Activated T-helper 2 cell treated with anti-CD3 and anti-CD28 coated beads, Interferon-gamma antibody, Interleukin-2, Interleukin-4, amounts not matched to agents 10 μg/mL and 5 μg/mL and 100 μg/mL, durations not matched to agents 14 hours and 24 hours and 36 hours (primary cell): ENCODE measurements at regions not wholly inside any gene's neighbourhood (a gene's known extent, or its start where the extent isn't known, plus 50 kb on each side); places are given as distances from the start of the nearest gene placed in this dataset.

ENCODE experiments used
- DNase-seq: peaks from one replicate; pipeline ENCODE4 v3.0.0; 2021; ENCODE audit warnings: low spot score
- H3K27ac Mint-ChIP-seq: one replicate; pipeline ENCODE4 v1.8.0; 2021; ENCODE audit warnings: mixed read lengths
- H3K27me3 Mint-ChIP-seq: one replicate; pipeline ENCODE4 v1.8.0; 2021; ENCODE audit warnings: low read depth, mixed read lengths
- H3K36me3 Mint-ChIP-seq: one replicate; pipeline ENCODE4 v1.8.0; 2021; ENCODE audit warnings: low read depth, mixed read lengths
- H3K4me1 Mint-ChIP-seq: one replicate; pipeline ENCODE4 v1.8.0; 2021; ENCODE audit warnings: low read depth, mixed read lengths
- H3K4me3 Mint-ChIP-seq: one replicate; pipeline ENCODE4 v1.8.0; 2021; ENCODE audit warnings: low read depth, mild to moderate bottlenecking, moderate library complexity, mixed read lengths
- H3K9me3 Mint-ChIP-seq: one replicate; pipeline ENCODE4 v1.8.0; 2021; ENCODE audit warnings: mixed read lengths
- intact Hi-C: fragments of 100-400 bp; cut with micrococcal nuclease; formaldehyde crosslinking; loops from one replicate; pipeline ENCODE4 v1.15.1; 2023

GRCh38 chr13:30027569-30028455, 177.4 kb upstream of the UBL3 start:
- Mint-ChIP-seq H3K9me3 (no peaks in the 10 kb centered on the region), H3K27me3 (peaks cover 8% of the 10 kb centered on the region), H3K4me3 (no peak overlapping the region), H3K27ac (no peak overlapping the region), H3K36me3 (no peaks in the 10 kb centered on the region), H3K4me1 (no peaks in the 10 kb centered on the region)
- no peak for DNase-seq
- intact Hi-C loops: no loop called here

- DNase-seq: no peak
- Mint-ChIP-seq H3K9me3 (no peaks in the 10 kb centered on the region), H3K4me1 (no peaks in the 10 kb centered on the region), H3K36me3 (no peaks in the 10 kb centered on the region), H3K4me3 (no peak overlapping the region), H3K27ac (no peak overlapping the region), H3K27me3 (peaks cover 9% of the 10 kb centered on the region)
- intact Hi-C loops: no loop called here
Observed at GRCh38 chr13:30026909-30027308, 176.5 kb upstream of the UBL3 start.

- H3K27ac Mint-ChIP-seq: no peak overlapping the region
Observed at GRCh38 chr13:30026093-30026492, 175.7 kb upstream of the UBL3 start.

GRCh38 chr13:30025351-30025750, 174.9 kb upstream of the UBL3 start:
- Mint-ChIP-seq H3K9me3 (no peaks in the 10 kb centered on the region), H3K36me3 (no peaks in the 10 kb centered on the region), H3K27ac (no peak overlapping the region), H3K27me3 (peaks cover 11% of the 10 kb centered on the region), H3K4me3 (no peak overlapping the region), H3K4me1 (no peaks in the 10 kb centered on the region)
- no peak for DNase-seq
- intact Hi-C loops: no loop called here

More at GRCh38 chr13:30026093-30026492, 175.7 kb upstream of the UBL3 start:
- intact Hi-C loops: no loop called here
- Mint-ChIP-seq H3K4me3 (no peak overlapping the region), H3K27me3 (peaks cover 9% of the 10 kb centered on the region), H3K4me1 (no peaks in the 10 kb centered on the region), H3K36me3 (no peaks in the 10 kb centered on the region), H3K9me3 (no peaks in the 10 kb centered on the region)
- DNase-seq: no peak

- intact Hi-C loops: no loop called here
- H3K27ac Mint-ChIP-seq: no peak overlapping the region
- H3K4me3 Mint-ChIP-seq: no peak overlapping the region
- no peak for DNase-seq
- peaks cover 14% of the 10 kb centered on the region for H3K27me3 Mint-ChIP-seq
- no peaks in the 10 kb centered on the region for H3K4me1 Mint-ChIP-seq
- H3K36me3 Mint-ChIP-seq: no peaks in the 10 kb centered on the region
- H3K9me3 Mint-ChIP-seq: no peaks in the 10 kb centered on the region
Observed at GRCh38 chr13:30024125-30024865, 173.9 kb upstream of the UBL3 start.

- Mint-ChIP-seq H3K36me3 (no peaks in the 10 kb centered on the region), H3K27me3 (peaks cover 15% of the 10 kb centered on the region), H3K9me3 (no peaks in the 10 kb centered on the region), H3K4me3 (no peak overlapping the region), H3K27ac (no peak overlapping the region), H3K4me1 (no peaks in the 10 kb centered on the region)
- no peak for DNase-seq
- intact Hi-C loops: no loop called here
Observed at GRCh38 chr13:30023196-30023895, 172.9 kb upstream of the UBL3 start.

- Mint-ChIP-seq H3K27me3 (peaks cover 13% of the 10 kb centered on the region), H3K27ac (no peak overlapping the region), H3K4me3 (no peak overlapping the region), H3K36me3 (no peaks in the 10 kb centered on the region), H3K9me3 (no peaks in the 10 kb centered on the region), H3K4me1 (no peaks in the 10 kb centered on the region)
- no peak for DNase-seq
- intact Hi-C loops: no loop called here
Observed at GRCh38 chr13:30022796-30023195, 172.4 kb upstream of the UBL3 start.

- Mint-ChIP-seq H3K27ac (no peak overlapping the region), H3K36me3 (no peaks in the 10 kb centered on the region)
Observed at GRCh38 chr13:30022256-30022655, 171.8 kb upstream of the UBL3 start.

GRCh38 chr13:30021611-30022010, 171.2 kb upstream of the UBL3 start:
- no peaks in the 10 kb centered on the region for H3K36me3 Mint-ChIP-seq
- no peak for DNase-seq
- H3K27me3 Mint-ChIP-seq: peaks cover 16% of the 10 kb centered on the region
- H3K4me1 Mint-ChIP-seq: no peaks in the 10 kb centered on the region
- H3K9me3 Mint-ChIP-seq: no peaks in the 10 kb centered on the region
- no peak overlapping the region for H3K27ac Mint-ChIP-seq
- intact Hi-C loops: no loop called here
- H3K4me3 Mint-ChIP-seq: no peak overlapping the region

More at GRCh38 chr13:30022256-30022655, 171.8 kb upstream of the UBL3 start:
- Mint-ChIP-seq H3K27me3 (peaks cover 12% of the 10 kb centered on the region), H3K9me3 (no peaks in the 10 kb centered on the region), H3K4me3 (no peak overlapping the region), H3K4me1 (no peaks in the 10 kb centered on the region)
- no peak for DNase-seq
- intact Hi-C loops: no loop called here

- H3K36me3 Mint-ChIP-seq: no peaks in the 10 kb centered on the region
- no peak for DNase-seq
- peaks cover 20% of the 10 kb centered on the region for H3K27me3 Mint-ChIP-seq
- no peak overlapping the region for H3K27ac Mint-ChIP-seq
- no peaks in the 10 kb centered on the region for H3K4me1 Mint-ChIP-seq
- no peaks in the 10 kb centered on the region for H3K9me3 Mint-ChIP-seq
- intact Hi-C loops: no loop called here
- H3K4me3 Mint-ChIP-seq: no peak overlapping the region
Observed at GRCh38 chr13:30020726-30021312, 170.4 kb upstream of the UBL3 start.

GRCh38 chr13:30019648-30020626, 169.5 kb upstream of the UBL3 start:
- peaks cover 22% of the 10 kb centered on the region for H3K27me3 Mint-ChIP-seq
- no peak overlapping the region for H3K27ac Mint-ChIP-seq
- H3K4me1 Mint-ChIP-seq: no peaks in the 10 kb centered on the region
- no peaks in the 10 kb centered on the region for H3K9me3 Mint-ChIP-seq
- intact Hi-C loops: no loop called here
- no peak overlapping the region for H3K4me3 Mint-ChIP-seq
- DNase-seq: no peak
- H3K36me3 Mint-ChIP-seq: no peaks in the 10 kb centered on the region

GRCh38 chr13:30017880-30018279, 167.5 kb upstream of the UBL3 start:
- Mint-ChIP-seq H3K27ac (no peak overlapping the region), H3K36me3 (no peaks in the 10 kb centered on the region), H3K9me3 (no peaks in the 10 kb centered on the region), H3K4me1 (peaks cover 5% of the 10 kb centered on the region), H3K27me3 (peaks cover 23% of the 10 kb centered on the region), H3K4me3 (no peak overlapping the region)
- DNase-seq: no peak
- intact Hi-C loops: no loop called here
